GM12891 (cell line): ENCODE measurements at regions not wholly inside any gene's neighbourhood (a gene's known extent, or its start where the extent isn't known, plus 50 kb on each side); places are given as distances from the start of the nearest gene placed in this dataset.
"Not testable (repeated sequence)": the region's sequence is repeated elsewhere in the genome, so short reads cannot be mapped to it uniquely, and the experiment has no call there.

ENCODE experiments used
- DNase-seq: peaks from one replicate; pipeline ENCODE4 v3.0.0; 2011; ENCODE audit warnings: low spot score; ENCODE audit not compliant: insufficient read length
- FAIRE-seq: peaks from 2 replicates; lab custom pipeline; 2011; peaks lifted over from hg19 to GRCh38; lab: Jason Lieb, UNC
- PAX5 ChIP-seq: IDR thresholded peaks from 2 replicates; pipeline ENCODE4 v1.6.1; 2011; ENCODE audit warnings: low read length, moderate library complexity, mild to moderate bottlenecking; ENCODE audit not compliant: insufficient read depth, severe bottlenecking
- POLR2A ChIP-seq: IDR thresholded peaks from 2 replicates; pipeline ENCODE4 v1.6.1; 2011; ENCODE audit warnings: low read depth, low read length, control low read depth
- POLR2AphosphoS5 ChIP-seq: IDR thresholded peaks from 2 replicates; pipeline ENCODE4 v1.6.1; 2011; ENCODE audit warnings: low read depth, low read length, control low read depth
- POU2F2 ChIP-seq: IDR thresholded peaks from 2 replicates; pipeline ENCODE4 v1.6.1; 2011; ENCODE audit warnings: low read depth, mild to moderate bottlenecking, control low read depth, low read length, moderate library complexity
- SPI1 ChIP-seq: IDR thresholded peaks from 2 replicates; pipeline ENCODE4 v1.6.1; 2011; ENCODE audit warnings: low read depth, low read length, control low read depth
- TAF1 ChIP-seq: IDR thresholded peaks from 2 replicates; pipeline ENCODE4 v1.6.1; 2011; ENCODE audit warnings: low read depth, low read length, control low read depth

DNA sequence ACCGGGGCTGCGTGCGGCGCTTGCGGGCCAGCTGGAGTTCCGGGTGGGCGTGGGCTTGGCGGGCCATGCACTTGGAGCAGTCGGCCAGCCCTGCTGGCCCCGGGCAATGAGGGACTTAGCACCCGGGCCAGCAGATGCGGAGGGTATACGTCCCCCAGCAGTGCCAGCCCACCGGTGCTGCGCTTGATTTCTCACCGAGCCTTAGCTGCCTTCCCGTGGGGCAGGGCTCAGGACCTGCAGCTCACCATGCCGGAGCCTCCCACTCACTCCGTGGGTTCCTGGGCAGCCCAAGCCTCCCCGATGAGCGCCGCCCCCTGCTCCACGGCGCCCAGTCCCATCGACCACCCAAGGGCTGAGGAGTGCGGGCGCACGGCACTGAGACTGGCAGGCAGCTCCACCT is 51.4 kb upstream of the INPP4B start:
- DNase-seq, FAIRE-seq: not testable (repeated sequence)

DNA sequence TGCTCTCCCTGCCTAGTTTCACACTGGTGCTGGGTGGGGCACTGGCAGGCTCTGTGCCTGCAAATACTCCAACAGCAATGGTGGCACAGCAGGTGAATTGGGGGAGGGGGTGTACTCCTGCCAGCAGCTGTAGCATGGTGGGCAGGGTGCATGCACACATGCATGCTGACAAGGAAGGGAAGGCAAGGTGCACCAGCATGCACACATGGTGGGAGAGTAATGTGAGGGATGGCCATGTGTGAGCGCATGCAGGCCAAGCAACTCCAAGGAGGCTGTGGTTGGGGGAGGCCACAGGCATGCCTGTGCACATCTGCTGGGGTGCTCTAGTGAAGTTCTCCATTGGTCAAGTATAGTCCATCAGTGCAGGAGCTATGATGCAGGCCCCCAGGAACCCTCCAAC is 54.5 kb upstream of the INPP4B start:
- DNase-seq = no peak
- TF ChIP-seq TAF1 (no peak), POLR2AphosphoS5 (no peak), POU2F2 (no peak), POLR2A (no peak), SPI1 (no peak), PAX5 (no peak)
- FAIRE-seq = no peak

DNA sequence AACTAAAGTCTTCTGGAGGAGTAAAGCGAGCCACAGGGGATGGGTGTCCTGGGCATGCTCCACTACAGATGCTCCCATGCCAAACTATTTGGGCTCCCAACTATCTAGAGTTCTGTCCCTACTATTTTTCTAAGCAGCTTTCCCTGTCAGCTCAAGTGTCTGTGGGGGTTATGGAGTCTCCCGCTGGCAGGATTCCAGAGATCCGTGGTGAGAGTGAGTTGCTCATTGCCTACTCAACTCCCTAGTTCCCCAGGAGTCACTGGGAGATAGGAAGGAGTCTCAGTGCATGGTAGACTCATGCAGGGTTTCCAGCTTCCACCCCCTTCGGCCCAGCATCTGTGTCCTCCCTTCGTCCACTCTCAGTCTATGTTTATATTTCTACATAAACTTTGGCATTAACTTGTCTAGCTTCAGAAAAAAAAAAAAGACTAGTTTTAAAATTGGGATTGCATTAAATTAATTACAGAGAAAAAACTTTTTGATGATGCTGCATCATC is 55.1 kb upstream of the INPP4B start:
- FAIRE-seq = no peak
- no peak for TF ChIP-seq SPI1
- TF ChIP-seq PAX5 = no peak
- no peak for TF ChIP-seq TAF1
- TF ChIP-seq POLR2A = no peak
- no peak for TF ChIP-seq POLR2AphosphoS5
- TF ChIP-seq POU2F2 = no peak
- no peak for DNase-seq

DNA sequence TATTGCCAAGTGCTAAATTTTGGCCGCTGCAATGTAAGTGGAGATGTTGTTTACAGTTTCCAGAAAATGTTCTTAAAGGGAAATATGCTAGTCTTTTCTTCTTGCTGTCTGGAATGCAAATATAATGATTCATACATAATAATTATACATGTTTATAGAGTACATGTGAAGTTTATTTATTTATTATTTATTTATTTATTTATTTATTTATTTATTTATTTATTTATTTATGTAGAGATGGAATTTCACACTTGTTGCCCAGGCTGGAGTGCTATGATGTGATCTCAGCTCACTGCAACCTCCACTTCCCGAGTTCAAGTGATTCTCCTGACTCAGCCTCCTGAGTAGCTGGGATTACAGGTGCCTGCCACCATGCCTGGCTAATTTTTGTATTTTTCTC is 57.5 kb upstream of the INPP4B start:
- FAIRE-seq, DNase-seq: not testable (repeated sequence)

DNA sequence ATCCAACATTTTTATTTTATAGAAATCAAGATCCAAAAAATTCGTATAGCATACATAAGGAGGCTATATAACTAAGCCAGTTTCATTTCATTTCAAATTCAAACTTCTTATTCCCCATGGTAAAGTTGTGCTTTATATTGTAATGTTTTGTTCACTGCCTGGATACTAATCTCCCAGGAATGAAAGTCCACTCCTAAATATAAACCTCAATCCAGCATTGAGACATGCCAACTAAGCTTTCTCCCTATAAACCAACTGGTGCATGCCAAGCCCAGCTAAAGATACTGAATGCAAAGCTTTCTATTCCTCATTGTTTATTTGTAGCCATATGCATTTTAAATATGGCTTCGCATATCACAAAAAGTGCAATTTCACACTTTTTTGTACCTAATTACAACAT is 63.8 kb upstream of the INPP4B start:
- FAIRE-seq = no peak
- DNase-seq = no peak
- TF ChIP-seq SPI1 = no peak
- TF ChIP-seq TAF1 = no peak

DNA sequence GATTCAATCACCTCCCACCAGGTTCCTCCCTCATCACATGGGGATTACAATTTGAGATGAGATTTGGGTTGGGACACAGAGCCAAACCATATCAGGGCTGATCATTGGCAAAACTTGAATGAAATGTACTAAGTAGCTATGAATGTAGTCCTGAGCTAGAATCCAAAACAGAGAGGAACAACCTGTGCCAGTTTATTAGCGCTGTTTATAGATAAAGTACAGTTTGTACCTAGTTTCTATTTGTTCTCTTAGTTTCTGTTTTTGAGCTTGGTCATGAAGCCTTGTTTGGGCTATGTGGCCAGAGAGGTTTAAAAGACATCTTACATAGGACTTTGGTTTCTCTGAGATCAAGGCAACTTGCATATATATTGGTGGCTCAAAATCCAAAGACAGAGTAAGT is 66.9 kb upstream of the INPP4B start:
- no peak for DNase-seq
- FAIRE-seq = no peak
- TF ChIP-seq POLR2A = no peak
- no peak for TF ChIP-seq POU2F2
- TF ChIP-seq PAX5 = no peak

DNA sequence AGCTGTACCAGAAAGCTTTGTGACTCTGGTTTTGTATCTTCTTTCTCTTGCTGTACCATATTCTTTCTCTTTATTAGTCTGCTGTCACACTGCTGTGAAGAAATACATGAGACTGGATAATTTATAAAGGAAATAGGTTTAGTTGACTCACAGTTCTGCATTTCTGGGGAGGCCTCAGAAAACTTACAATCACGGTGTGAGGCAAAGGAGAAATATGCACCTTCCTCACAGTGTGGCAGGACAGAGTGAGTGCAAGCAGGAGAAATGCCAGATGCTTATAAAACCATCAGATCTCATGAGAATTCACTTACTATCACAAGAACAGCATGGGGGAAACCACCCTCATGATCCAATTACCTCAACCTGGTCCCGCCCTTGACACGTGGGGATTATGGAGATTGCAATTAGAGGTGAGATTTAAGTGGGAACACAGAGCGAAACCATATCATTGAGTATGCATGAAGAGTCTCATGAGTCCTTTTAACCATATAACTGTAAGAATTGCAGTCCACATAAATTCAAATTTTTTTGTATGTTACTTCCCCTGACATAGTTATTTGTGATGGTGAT is 67.4 kb upstream of the INPP4B start:
- no peak for FAIRE-seq
- DNase-seq = no peak

DNA sequence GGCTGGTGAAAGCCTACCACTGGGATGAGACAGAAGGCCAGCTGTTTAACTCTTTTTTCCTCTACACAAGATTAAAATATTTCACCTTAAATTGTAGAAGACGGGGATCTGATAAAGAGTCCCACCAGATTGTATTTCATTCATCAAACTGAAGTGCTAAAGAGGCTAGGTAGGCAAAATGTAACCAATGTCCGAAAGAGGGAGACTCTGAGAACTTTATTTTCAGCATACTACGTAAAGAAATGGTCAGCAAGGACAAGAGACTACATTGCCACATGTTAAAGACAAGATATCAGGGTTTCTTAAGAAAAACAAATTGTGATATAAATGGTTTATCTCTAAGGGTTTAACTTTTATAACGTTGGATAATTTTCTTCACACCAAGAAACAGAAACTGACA is 71.6 kb upstream of the INPP4B start:
- no peak for DNase-seq
- FAIRE-seq = no peak
- TF ChIP-seq PAX5 (no peak), POLR2AphosphoS5 (no peak), POU2F2 (no peak), POLR2A (no peak), SPI1 (no peak), TAF1 (no peak)

More for the DNA sequence above, 67.4 kb upstream of the INPP4B start:
- TF ChIP-seq POU2F2 (no peak), SPI1 (no peak)

DNA sequence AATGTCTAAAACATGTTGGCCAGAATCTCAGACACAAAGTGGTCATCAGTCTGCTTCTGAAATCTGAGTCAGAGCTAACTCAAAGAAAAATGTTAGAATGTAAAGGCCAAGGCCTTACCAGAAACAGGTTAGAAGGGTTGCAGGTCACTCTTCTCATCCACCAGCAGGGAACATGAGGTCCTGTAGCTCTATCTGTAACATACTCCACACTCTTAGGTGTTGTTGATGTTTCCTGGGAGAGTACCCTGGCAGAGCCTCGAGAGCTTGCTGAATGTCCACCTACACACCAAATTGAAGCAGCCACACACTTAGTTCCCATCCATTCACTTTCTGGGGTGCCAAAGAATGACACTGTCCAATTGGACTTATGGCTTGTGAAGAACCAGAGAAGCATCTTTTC is 76.6 kb upstream of the INPP4B start:
- DNase-seq (no peak), FAIRE-seq (no peak)
- no peak for TF ChIP-seq POU2F2
- no peak for TF ChIP-seq PAX5
- no peak for TF ChIP-seq TAF1
- no peak for TF ChIP-seq POLR2A

DNA sequence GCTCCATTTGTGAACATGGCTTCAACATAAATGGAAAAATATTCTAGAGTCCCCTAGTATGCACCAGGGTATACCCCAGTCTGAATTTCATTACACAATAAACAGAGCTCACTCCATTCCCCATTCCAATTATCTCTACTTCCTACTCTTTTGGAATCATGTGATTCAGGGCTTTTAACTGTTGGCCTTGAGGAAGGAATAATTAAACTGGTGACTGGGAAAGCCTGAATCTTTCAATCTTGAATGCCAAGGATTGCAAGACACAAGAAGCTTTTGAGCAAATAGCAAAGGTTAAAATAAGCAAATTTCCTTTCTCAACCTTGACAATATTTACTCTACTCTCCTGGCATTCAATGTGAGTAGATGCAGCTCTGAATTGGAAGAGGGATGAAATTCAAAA is 77.5 kb upstream of the INPP4B start:
- TF ChIP-seq SPI1 = no peak
- TF ChIP-seq TAF1 = no peak
- TF ChIP-seq PAX5 = no peak
- no peak for TF ChIP-seq POLR2A
- TF ChIP-seq POLR2AphosphoS5 = no peak
- TF ChIP-seq POU2F2 = no peak
- FAIRE-seq (no peak), DNase-seq (no peak)

DNA sequence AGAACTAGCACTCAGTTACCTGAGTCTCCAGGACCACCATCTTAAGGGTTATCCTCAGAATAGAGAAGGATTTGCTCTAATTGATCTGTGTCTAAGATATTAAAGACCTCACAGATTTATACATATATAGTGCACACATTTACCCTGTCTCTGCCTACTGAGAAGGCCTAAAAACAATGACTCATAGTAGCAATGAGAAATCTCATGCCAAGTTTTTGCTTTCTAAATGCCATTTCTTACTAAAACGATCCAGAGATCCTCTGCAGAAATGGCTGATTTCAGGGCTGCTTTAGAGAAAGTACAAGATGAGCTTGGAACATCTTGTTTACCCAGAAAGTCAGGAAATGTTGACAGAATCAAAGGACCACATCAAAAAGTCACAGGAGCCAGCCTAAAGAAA is 79.1 kb upstream of the INPP4B start:
- DNase-seq (no peak), FAIRE-seq (no peak)
- TF ChIP-seq SPI1 (no peak), POU2F2 (no peak), POLR2A (no peak), TAF1 (no peak), PAX5 (no peak), POLR2AphosphoS5 (no peak)

DNA sequence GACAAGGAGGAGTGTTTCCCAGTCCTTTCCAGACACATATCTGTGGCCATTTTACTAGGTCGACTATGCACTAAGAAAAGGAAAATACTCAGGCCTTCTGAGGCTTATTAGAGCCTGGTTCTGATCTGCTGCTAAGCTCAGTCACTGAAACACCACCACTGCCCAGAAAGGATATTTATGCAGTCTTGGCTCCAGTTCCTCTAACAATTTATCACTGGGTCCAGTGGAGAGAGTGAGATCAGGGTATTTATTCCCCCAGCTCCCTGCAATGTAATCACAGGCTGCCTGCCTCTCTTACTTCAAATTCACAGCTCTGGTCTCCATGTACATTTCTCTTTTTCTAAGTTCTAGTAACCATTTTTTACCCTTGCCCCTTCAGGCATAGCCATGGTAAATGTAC is 81.6 kb upstream of the INPP4B start:
- TF ChIP-seq POLR2A = no peak
- TF ChIP-seq POU2F2 = no peak
- TF ChIP-seq PAX5 = no peak
- no peak for TF ChIP-seq POLR2AphosphoS5
- TF ChIP-seq TAF1 = no peak
- no peak for TF ChIP-seq SPI1
- DNase-seq = no peak
- FAIRE-seq = no peak
